ENCODE measurements at regions not wholly inside any gene's neighbourhood (a gene's known extent, or its start where the extent isn't known, plus 50 kb on each side); places are given as distances from the start of the nearest gene placed in this dataset.

DNA sequence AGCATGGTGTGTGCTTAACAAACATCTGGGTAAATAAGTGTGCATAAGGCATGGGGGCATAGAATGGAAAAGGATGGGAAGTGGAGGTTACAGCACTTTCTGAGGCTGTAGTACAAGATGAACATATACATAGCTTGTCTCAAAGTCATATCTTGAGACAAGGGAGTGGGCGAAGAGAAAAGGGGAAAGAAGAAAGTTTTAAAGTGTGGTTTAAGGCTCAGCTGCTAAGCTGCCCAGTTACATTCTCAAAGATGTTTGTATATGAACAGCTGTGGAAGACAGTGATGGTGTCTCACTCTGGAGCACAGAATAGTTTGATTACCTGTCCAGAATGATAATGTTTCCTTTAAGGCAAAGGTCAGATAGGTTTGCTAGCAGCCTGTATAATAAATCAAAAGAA lies 61.9 kb upstream of the LANCL2 start:
- Histone ChIP-seq H2BK120ac (ENCODE audit: low read depth, low read length) (no peak overlapping the region), H2BK20ac (ENCODE audit: low read depth, low read length) (no peak overlapping the region), H3K9me3 (ENCODE audit: control insufficient read depth, insufficient read depth, low read length) (no peaks in the 10 kb centered on the region; the same call in 1 of the 2 replicates), H3K56ac (ENCODE audit: extremely low read depth, insufficient read depth, low read length) (no peak overlapping the region), H3K9me1 (ENCODE audit: insufficient read depth, low read length) (no peaks in the 10 kb centered on the region), H3K4me3 (ENCODE audit: insufficient read depth, low read depth, low read length) (no peak overlapping the region), H4K20me1 (ENCODE audit: insufficient read depth, low read length) (no peaks in the 10 kb centered on the region), H2AK5ac (ENCODE audit: low read depth, low read length) (no peak overlapping the region), H2AK9ac (replicated peaks; ENCODE audit: low read depth, low read length, poor library complexity) (no peak overlapping the region), H3K23ac (ENCODE audit: low read depth, low read length) (no peak overlapping the region), H3K79me1 (ENCODE audit: low read depth in 1 of 2, low read length in 2 of 2) (no peaks in the 10 kb centered on the region), H3K4me1 (ENCODE audit: control insufficient read depth, insufficient read depth, low read length) (peaks cover 2% of the 10 kb centered on the region; the same call in 1 of the 2 replicates), H3K9ac (ENCODE audit: low read depth, low read length) (no peak overlapping the region), H3K14ac (replicated peaks; ENCODE audit: low read depth, low read length) (no peak overlapping the region), H4K91ac (ENCODE audit: insufficient read depth, low read depth, low read length) (no peak overlapping the region), H3K36me3 (ENCODE audit: control insufficient read depth, insufficient read depth, low read length) (no peaks in the 10 kb centered on the region), H2AFZ (replicated peaks; ENCODE audit: low read length, poor library complexity) (no peak overlapping the region), H3K18ac (ENCODE audit: low read depth, low read length) (no peak overlapping the region), H4K8ac (ENCODE audit: low read depth in 2 of 2, low read length in 2 of 2) (no peak overlapping the region), H2BK5ac (ENCODE audit: low read depth, low read length, poor library complexity, severe bottlenecking) (no peak overlapping the region), H3K27ac (ENCODE audit: insufficient read depth, low read length) (no peak overlapping the region), H4K5ac (ENCODE audit: low read depth, low read length) (no peak overlapping the region), H2BK15ac (ENCODE audit: low read depth, low read length) (no peak overlapping the region), H3K4ac (ENCODE audit: low read depth, low read length) (no peak overlapping the region), H3K4me2 (ENCODE audit: low read depth, low read length) (no peak overlapping the region), H3K27me3 (ENCODE audit: control insufficient read depth, insufficient read depth, low read length) (peaks cover 30% of the 10 kb centered on the region)
- ChIA-PET POLR2A (ENCODE audit: unreplicated experiment) (no interaction called here), CTCF (no interaction called here)
- no peak for ATAC-seq (ENCODE audit: low read depth)
- dilution Hi-C loops (cut with HindIII; ENCODE audit: low sequenced_read_pairs, unreplicated experiment), result no loop called here
- no peak for TF ChIP-seq RCOR1 (IDR thresholded peaks at IDR 0.05; ENCODE audit: insufficient replicate concordance, low read length)
- TF ChIP-seq ELK1 (IDR thresholded peaks at IDR 0.05; ENCODE audit: borderline replicate concordance, low read depth, low read length), result no peak
- intact Hi-C loops (cut with micrococcal nuclease), result no loop called here
- in situ Hi-C loops (cut with MboI; ENCODE audit: low sequenced_read_pairs), result no loop called here
- no peak for DNase-seq
- WGBS, 2 experiments (ENCODE audit: extremely low coverage in 2 of 2, insufficient read length in 1 of 2), result no CpG with 5 or more reads among the region's 1 CpG
- no TSS peak for BruUV-seq (replicated peaks)

All from IMR-90 (cell line).